GM12878 (cell line): ENCODE measurements at regions not wholly inside any gene's neighbourhood (a gene's known extent, or its start where the extent isn't known, plus 50 kb on each side); places are given as distances from the start of the nearest gene placed in this dataset.

ENCODE experiments used
- ASH2L ChIP-seq: fragments of 300-600, 200-600 bp; sonication (generic); IDR thresholded peaks from 2 replicates; pipeline ENCODE4 v1.6.1; 2017; ENCODE audit warnings: low read depth, mild to moderate bottlenecking, borderline replicate concordance
- CBFB ChIP-seq: IDR thresholded peaks from 2 replicates; pipeline ENCODE4 v1.6.1; 2016; ENCODE audit warnings: antibody characterized with exemption, low read depth
- CHD2 ChIP-seq: IDR thresholded peaks from 2 replicates; pipeline ENCODE4 v1.6.1; 2011; ENCODE audit warnings: low read depth, low read length, improper control_type of control experiment, borderline replicate concordance
- NR2C2 ChIP-seq: IDR thresholded peaks from 2 replicates; pipeline ENCODE4 v1.6.1; 2011; ENCODE audit warnings: borderline replicate concordance, low read depth; ENCODE audit not compliant: control insufficient read depth, insufficient read length
- RAD21 ChIP-seq: IDR thresholded peaks from 2 replicates; pipeline ENCODE4 v1.6.1; 2011; ENCODE audit warnings: mild to moderate bottlenecking, low read depth, low read length, moderate library complexity; ENCODE audit not compliant: insufficient read depth
- TCF3 ChIP-seq: IDR thresholded peaks from 2 replicates; pipeline ENCODE4 v1.6.1; 2012; ENCODE audit warnings: low read depth, mild to moderate bottlenecking, low read length, borderline replicate concordance; ENCODE audit not compliant: insufficient read depth
- ZNF207 ChIP-seq: fragments of 450-650 bp; IDR thresholded peaks from 2 replicates; pipeline ENCODE4 v1.6.1; 2014; ENCODE audit warnings: antibody characterized with exemption, mild to moderate bottlenecking, borderline replicate concordance
- ZNF384 ChIP-seq: IDR thresholded peaks from 2 replicates; pipeline ENCODE4 v1.6.1; 2012; ENCODE audit warnings: low read depth, mild to moderate bottlenecking, low read length, improper control_type of control experiment, borderline replicate concordance
- ZNF622 ChIP-seq: fragments of 450-650 bp; IDR thresholded peaks from 2 replicates; pipeline ENCODE4 v1.6.1; 2017; ENCODE audit warnings: mild to moderate bottlenecking, inconsistent platforms
- TF ChIP-seq, protein P1 (sequence below): fragments of 450-650 bp; IDR thresholded peaks from 2 replicates; pipeline ENCODE4 v1.6.1; 2017; ENCODE audit warnings: mild to moderate bottlenecking, moderate library complexity
- TF ChIP-seq, protein P2 (sequence below): fragments of 450-650 bp; IDR thresholded peaks from 2 replicates; pipeline ENCODE4 v1.6.1; 2016; ENCODE audit warnings: mild to moderate bottlenecking
- TF ChIP-seq, protein P3 (sequence below): fragments of 450-650 bp; IDR thresholded peaks from 2 replicates; pipeline ENCODE4 v1.6.1; 2018; ENCODE audit warnings: borderline replicate concordance, mild to moderate bottlenecking; ENCODE audit not compliant: partially characterized antibody
- TF ChIP-seq, protein P4 (sequence below): fragments of 150-350 bp; IDR thresholded peaks from 2 replicates; pipeline ENCODE4 v1.6.1; 2016; ENCODE audit warnings: low read depth, low read length

DNA sequence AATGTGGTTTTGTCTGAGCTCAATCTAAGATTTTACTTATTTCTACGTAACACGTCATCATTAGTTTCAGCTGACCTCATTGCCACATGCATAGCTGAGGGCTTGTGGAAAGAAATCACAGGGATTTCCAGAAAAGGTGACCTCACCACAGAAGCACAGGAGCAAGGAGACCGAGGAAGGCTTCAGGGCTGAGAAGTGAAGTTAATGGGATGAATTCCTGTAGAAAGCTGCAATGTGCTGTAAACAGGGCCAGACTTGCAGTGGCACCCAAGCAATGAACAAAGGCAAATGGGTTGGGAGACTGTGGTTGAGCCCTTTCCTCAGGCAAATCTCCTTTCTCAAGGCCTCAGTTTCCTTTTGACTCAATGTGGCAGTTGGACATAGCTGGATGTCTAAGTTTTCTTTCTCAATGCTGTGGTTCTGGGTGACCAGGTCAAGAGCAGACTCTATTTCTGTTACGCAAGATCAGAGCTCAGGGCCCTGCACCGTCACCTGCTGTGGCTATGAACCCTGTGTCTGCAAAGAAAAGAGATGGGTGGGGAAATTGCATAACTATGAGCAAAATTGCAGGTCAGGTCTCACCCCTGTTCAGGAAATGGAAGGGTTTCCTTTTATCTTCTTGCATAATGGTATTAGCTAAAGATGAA lies 252.2 kb upstream of the TBL1XR1 start (continued):
- TF ChIP-seq, protein P1, sequence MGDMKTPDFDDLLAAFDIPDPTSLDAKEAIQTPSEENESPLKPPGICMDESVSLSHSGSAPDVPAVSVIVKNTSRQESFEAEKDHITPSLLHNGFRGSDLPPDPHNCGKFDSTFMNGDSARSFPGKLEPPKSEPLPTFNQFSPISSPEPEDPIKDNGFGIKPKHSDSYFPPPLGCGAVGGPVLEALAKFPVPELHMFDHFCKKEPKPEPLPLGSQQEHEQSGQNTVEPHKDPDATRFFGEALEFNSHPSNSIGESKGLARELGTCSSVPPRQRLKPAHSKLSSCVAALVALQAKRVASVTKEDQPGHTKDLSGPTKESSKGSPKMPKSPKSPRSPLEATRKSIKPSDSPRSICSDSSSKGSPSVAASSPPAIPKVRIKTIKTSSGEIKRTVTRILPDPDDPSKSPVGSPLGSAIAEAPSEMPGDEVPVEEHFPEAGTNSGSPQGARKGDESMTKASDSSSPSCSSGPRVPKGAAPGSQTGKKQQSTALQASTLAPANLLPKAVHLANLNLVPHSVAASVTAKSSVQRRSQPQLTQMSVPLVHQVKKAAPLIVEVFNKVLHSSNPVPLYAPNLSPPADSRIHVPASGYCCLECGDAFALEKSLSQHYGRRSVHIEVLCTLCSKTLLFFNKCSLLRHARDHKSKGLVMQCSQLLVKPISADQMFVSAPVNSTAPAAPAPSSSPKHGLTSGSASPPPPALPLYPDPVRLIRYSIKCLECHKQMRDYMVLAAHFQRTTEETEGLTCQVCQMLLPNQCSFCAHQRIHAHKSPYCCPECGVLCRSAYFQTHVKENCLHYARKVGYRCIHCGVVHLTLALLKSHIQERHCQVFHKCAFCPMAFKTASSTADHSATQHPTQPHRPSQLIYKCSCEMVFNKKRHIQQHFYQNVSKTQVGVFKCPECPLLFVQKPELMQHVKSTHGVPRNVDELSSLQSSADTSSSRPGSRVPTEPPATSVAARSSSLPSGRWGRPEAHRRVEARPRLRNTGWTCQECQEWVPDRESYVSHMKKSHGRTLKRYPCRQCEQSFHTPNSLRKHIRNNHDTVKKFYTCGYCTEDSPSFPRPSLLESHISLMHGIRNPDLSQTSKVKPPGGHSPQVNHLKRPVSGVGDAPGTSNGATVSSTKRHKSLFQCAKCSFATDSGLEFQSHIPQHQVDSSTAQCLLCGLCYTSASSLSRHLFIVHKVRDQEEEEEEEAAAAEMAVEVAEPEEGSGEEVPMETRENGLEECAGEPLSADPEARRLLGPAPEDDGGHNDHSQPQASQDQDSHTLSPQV: no peak
- peak; percentile 14; the same call in 1 of the 2 replicates for TF ChIP-seq RAD21
- peak; percentile 22; the same call in 1 of the 2 replicates for TF ChIP-seq CBFB
- TF ChIP-seq, protein P2, sequence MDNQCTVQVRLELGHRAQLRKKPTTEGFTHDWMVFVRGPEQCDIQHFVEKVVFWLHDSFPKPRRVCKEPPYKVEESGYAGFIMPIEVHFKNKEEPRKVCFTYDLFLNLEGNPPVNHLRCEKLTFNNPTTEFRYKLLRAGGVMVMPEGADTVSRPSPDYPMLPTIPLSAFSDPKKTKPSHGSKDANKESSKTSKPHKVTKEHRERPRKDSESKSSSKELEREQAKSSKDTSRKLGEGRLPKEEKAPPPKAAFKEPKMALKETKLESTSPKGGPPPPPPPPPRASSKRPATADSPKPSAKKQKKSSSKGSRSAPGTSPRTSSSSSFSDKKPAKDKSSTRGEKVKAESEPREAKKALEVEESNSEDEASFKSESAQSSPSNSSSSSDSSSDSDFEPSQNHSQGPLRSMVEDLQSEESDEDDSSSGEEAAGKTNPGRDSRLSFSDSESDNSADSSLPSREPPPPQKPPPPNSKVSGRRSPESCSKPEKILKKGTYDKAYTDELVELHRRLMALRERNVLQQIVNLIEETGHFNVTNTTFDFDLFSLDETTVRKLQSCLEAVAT: no peak
- TF ChIP-seq ZNF622: no peak
- TF ChIP-seq, protein P3, sequence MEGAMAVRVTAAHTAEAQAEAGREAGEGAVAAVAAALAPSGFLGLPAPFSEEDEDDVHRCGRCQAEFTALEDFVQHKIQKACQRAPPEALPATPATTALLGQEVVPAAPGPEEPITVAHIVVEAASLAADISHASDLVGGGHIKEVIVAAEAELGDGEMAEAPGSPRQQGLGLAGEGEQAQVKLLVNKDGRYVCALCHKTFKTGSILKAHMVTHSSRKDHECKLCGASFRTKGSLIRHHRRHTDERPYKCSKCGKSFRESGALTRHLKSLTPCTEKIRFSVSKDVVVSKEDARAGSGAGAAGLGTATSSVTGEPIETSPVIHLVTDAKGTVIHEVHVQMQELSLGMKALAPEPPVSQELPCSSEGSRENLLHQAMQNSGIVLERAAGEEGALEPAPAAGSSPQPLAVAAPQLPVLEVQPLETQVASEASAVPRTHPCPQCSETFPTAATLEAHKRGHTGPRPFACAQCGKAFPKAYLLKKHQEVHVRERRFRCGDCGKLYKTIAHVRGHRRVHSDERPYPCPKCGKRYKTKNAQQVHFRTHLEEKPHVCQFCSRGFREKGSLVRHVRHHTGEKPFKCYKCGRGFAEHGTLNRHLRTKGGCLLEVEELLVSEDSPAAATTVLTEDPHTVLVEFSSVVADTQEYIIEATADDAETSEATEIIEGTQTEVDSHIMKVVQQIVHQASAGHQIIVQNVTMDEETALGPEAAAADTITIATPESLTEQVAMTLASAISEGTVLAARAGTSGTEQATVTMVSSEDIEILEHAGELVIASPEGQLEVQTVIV: no peak
- no peak for TF ChIP-seq ASH2L
- no peak for TF ChIP-seq TCF3
- TF ChIP-seq, protein P4, sequence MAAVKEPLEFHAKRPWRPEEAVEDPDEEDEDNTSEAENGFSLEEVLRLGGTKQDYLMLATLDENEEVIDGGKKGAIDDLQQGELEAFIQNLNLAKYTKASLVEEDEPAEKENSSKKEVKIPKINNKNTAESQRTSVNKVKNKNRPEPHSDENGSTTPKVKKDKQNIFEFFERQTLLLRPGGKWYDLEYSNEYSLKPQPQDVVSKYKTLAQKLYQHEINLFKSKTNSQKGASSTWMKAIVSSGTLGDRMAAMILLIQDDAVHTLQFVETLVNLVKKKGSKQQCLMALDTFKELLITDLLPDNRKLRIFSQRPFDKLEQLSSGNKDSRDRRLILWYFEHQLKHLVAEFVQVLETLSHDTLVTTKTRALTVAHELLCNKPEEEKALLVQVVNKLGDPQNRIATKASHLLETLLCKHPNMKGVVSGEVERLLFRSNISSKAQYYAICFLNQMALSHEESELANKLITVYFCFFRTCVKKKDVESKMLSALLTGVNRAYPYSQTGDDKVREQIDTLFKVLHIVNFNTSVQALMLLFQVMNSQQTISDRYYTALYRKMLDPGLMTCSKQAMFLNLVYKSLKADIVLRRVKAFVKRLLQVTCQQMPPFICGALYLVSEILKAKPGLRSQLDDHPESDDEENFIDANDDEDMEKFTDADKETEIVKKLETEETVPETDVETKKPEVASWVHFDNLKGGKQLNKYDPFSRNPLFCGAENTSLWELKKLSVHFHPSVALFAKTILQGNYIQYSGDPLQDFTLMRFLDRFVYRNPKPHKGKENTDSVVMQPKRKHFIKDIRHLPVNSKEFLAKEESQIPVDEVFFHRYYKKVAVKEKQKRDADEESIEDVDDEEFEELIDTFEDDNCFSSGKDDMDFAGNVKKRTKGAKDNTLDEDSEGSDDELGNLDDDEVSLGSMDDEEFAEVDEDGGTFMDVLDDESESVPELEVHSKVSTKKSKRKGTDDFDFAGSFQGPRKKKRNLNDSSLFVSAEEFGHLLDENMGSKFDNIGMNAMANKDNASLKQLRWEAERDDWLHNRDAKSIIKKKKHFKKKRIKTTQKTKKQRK: no peak
- no peak for TF ChIP-seq ZNF207
- TF ChIP-seq ZNF384: no peak
- no peak for TF ChIP-seq CHD2
- no peak for TF ChIP-seq NR2C2
